GM12878 (cell line): ENCODE measurements at regions not wholly inside any gene's neighbourhood (a gene's known extent, or its start where the extent isn't known, plus 50 kb on each side); places are given as distances from the start of the nearest gene placed in this dataset.

Source experiments
- BMI1 ChIP-seq: fragments of 450-650 bp; IDR thresholded peaks from 2 replicates; pipeline ENCODE4 v1.6.1; 2016; ENCODE audit warnings: mild to moderate bottlenecking, moderate library complexity, borderline replicate concordance
- CEBPB ChIP-seq, 2 experiments: fragments of 150-350 bp in 1 of 2; IDR thresholded peaks; 2 replicates each; pipeline ENCODE4 v1.6.1; 2012 to 2014; ENCODE audit warnings: low read depth in 2 of 2, low read length in 2 of 2, borderline replicate concordance in 1 of 2, inconsistent platforms in 1 of 2
- EP300 ChIP-seq, 2 experiments: fragments of 150-350 bp in 1 of 2; IDR thresholded peaks; 2 replicates each; pipeline ENCODE4 v1.6.1; 2011 to 2012; ENCODE audit warnings: low read depth in 2 of 2, low read length in 2 of 2, borderline replicate concordance in 1 of 2, improper control_type of control experiment in 1 of 2, inconsistent platforms in 1 of 2; ENCODE audit not compliant: control insufficient read depth in 1 of 2
- IKZF1 ChIP-seq: fragments of 450-650 bp; conservative IDR thresholded peaks from 2 replicates; pipeline ENCODE4 v1.6.1; 2017; ENCODE audit warnings: antibody characterized with exemption, mild to moderate bottlenecking
- IKZF2 ChIP-seq, 2 experiments: fragments of 450-650 bp; IDR thresholded peaks; 2 replicates each; pipeline ENCODE4 v1.6.1; 2017; ENCODE audit warnings: mild to moderate bottlenecking in 2 of 2, moderate library complexity in 2 of 2
- PAX5 ChIP-seq: IDR thresholded peaks from 2 replicates; pipeline ENCODE4 v1.6.1; 2011; ENCODE audit warnings: low read depth, low read length, borderline replicate concordance
- SMAD5 ChIP-seq: IDR thresholded peaks from 2 replicates; pipeline ENCODE4 v1.6.1; 2016; ENCODE audit warnings: antibody characterized with exemption, low read depth
- ZSCAN29 ChIP-seq: fragments of 450-650 bp; IDR thresholded peaks from 2 replicates; pipeline ENCODE4 v1.6.1; 2017; ENCODE audit warnings: mild to moderate bottlenecking, moderate library complexity
- TF ChIP-seq, protein P1 (sequence below): fragments of 450-650 bp; formaldehyde crosslinking; IDR thresholded peaks from 2 replicates; pipeline ENCODE4 v1.4.0; 2020; ENCODE audit warnings: mild to moderate bottlenecking, moderate library complexity
- TF ChIP-seq, protein P2 (sequence below): fragments of 450-650 bp; IDR thresholded peaks from 2 replicates; pipeline ENCODE4 v1.6.1; 2017; ENCODE audit warnings: mild to moderate bottlenecking, low read depth, inconsistent platforms; ENCODE audit not compliant: poor library complexity, severe bottlenecking

DNA sequence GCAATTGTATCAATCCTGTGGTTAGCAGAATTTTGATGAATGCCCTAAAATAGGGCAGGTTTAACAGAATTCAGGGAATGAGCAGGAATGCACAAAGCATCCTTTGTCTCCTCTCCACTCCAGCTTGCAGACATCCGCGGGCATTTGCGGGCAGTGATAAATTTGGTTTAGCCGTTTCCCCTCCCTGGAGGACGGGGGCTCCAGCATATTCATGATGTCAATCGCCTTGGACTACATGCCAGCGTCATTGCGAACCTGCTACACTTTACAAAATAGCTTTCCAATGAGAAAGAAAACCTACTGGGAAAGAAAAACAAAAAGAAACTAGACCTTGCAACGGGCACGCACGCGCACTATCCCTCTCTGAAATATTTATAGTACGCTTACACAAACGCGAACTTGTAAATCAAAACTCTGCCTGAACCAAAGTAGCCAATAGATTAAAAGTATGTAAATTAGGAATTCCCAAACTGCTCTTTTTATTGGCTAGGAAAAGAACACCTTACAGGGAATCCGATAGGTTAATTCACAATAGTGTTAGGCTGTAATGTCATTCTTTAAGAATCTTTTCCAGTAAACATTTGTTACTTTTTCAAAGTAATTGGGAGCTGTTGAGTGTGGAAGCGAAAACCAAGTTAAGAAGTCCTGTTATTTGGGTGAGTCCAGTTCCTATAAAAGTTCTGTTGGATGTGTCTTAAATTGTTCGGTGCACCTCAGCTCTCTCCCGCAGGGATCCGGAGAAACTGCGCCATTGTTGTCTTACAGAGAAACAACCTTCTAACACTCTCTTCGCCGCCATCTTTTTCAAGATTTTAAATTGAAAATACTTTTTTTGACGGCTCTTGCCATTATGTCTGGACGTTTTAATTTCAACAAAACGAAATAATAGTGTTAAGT, 136.7 kb downstream of the HFE start (continued):
- TF ChIP-seq, protein P1, sequence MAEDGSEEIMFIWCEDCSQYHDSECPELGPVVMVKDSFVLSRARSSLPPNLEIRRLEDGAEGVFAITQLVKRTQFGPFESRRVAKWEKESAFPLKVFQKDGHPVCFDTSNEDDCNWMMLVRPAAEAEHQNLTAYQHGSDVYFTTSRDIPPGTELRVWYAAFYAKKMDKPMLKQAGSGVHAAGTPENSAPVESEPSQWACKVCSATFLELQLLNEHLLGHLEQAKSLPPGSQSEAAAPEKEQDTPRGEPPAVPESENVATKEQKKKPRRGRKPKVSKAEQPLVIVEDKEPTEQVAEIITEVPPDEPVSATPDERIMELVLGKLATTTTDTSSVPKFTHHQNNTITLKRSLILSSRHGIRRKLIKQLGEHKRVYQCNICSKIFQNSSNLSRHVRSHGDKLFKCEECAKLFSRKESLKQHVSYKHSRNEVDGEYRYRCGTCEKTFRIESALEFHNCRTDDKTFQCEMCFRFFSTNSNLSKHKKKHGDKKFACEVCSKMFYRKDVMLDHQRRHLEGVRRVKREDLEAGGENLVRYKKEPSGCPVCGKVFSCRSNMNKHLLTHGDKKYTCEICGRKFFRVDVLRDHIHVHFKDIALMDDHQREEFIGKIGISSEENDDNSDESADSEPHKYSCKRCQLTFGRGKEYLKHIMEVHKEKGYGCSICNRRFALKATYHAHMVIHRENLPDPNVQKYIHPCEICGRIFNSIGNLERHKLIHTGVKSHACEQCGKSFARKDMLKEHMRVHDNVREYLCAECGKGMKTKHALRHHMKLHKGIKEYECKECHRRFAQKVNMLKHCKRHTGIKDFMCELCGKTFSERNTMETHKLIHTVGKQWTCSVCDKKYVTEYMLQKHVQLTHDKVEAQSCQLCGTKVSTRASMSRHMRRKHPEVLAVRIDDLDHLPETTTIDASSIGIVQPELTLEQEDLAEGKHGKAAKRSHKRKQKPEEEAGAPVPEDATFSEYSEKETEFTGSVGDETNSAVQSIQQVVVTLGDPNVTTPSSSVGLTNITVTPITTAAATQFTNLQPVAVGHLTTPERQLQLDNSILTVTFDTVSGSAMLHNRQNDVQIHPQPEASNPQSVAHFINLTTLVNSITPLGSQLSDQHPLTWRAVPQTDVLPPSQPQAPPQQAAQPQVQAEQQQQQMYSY (CRISPR knock-in tag): no peak
- TF ChIP-seq IKZF2 (IDR thresholded peaks at IDR 0.05) (peak; percentile 76 to 78), CEBPB (IDR thresholded peaks at IDR 0.05; ENCODE audit: borderline replicate concordance in 1 of 2, low read depth in 2 of 2, low read length in 2 of 2) (peak in 1 of 2 experiments; percentile 72; a peak in 1 of 4 replicates), EP300 (IDR thresholded peaks at IDR 0.05; ENCODE audit: borderline replicate concordance in 1 of 2, control insufficient read depth in 1 of 2, low read depth in 2 of 2, low read length in 2 of 2) (no peak), IKZF1 (peak; percentile 70), BMI1 (no peak), SMAD5 (no peak), PAX5 (no peak), ZSCAN29 (no peak)
- TF ChIP-seq, protein P2, sequence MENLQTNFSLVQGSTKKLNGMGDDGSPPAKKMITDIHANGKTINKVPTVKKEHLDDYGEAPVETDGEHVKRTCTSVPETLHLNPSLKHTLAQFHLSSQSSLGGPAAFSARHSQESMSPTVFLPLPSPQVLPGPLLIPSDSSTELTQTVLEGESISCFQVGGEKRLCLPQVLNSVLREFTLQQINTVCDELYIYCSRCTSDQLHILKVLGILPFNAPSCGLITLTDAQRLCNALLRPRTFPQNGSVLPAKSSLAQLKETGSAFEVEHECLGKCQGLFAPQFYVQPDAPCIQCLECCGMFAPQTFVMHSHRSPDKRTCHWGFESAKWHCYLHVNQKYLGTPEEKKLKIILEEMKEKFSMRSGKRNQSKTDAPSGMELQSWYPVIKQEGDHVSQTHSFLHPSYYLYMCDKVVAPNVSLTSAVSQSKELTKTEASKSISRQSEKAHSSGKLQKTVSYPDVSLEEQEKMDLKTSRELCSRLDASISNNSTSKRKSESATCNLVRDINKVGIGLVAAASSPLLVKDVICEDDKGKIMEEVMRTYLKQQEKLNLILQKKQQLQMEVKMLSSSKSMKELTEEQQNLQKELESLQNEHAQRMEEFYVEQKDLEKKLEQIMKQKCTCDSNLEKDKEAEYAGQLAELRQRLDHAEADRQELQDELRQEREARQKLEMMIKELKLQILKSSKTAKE: peak; percentile 64
